SK-N-DZ (cell line): ENCODE measurements at regions not wholly inside any gene's neighbourhood (a gene's known extent, or its start where the extent isn't known, plus 50 kb on each side); places are given as distances from the start of the nearest gene placed in this dataset.

Experiments used
- DNase-seq: peaks from one replicate; pipeline ENCODE4 v3.0.0-alpha.2; 2015; ENCODE audit warnings: low spot score

DNA sequence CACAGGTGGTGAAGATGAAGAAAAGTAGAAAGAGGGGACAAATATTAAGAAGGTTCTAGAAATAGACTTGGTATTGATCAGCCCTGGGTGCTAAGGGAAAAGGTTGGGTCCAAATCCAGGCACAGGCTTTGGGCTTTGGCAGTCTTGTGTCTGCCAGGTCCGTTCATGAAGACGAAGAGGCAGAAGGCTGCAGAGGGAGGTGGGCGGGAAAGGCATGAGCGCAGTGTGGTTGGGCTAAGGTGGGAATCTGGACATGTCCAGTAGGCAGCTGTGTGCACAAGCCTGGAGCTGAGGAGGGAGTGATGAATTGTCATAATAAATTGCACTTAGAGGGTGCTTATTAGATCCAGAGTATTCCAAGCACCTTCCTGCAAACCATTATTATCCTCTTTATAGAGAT, 105.7 kb upstream of the TEX51 start:
- DNase-seq = no peak

DNA sequence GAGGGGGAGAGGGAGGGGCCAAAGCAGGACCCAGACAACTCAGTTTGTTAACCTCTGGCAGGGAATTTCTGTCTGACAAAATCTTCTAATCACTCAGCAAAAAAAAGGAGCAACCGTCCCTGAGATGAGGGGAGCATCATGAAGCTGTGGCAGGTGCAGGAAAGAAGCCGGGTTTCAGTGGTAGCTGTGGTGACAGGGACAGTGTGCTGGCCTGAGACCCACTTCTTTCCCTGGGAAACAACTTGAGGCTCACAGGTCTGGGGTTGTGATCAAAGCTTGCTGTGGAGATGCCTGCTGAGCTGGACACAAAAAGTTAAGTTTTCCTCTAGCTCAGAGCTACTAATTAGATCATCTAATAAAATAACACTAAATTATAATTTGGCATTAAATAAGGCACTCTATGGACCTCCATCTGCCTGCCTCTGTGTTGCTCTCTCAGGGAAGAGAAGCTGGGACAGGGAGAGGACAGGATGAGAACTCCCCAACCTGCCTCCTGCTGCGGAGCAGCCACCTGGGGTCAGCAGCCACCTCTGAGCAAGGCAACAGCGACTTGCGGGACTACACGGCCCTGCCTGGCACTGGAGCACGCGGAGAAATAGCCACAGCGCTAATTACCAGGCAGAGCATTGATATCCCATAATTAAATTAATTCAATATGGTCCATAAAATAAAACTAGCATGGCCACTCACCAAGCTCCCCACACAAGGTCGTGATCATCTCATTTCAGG, 104.6 kb upstream of the TEX51 start:
- DNase-seq = no peak

DNA sequence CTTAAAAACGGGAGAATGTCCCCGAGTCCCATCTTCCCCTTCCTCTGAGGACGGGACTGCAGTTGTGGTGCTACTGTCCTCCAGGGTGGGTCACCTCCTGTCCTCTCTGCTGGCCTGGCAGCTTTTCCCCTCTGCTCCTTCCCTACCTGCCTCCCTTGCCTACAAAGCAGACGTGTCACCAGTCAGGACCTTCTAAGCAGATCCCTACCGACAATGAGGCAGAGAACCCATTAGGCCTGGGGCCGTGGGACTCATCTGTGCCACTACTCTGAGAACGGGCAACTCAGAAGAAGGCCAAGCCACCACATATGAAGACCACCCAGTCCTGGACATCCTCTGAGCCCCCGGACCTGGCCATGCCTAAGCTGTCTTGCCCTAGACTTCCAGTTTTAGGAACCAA, 103.0 kb upstream of the TEX51 start:
- no peak for DNase-seq

DNA sequence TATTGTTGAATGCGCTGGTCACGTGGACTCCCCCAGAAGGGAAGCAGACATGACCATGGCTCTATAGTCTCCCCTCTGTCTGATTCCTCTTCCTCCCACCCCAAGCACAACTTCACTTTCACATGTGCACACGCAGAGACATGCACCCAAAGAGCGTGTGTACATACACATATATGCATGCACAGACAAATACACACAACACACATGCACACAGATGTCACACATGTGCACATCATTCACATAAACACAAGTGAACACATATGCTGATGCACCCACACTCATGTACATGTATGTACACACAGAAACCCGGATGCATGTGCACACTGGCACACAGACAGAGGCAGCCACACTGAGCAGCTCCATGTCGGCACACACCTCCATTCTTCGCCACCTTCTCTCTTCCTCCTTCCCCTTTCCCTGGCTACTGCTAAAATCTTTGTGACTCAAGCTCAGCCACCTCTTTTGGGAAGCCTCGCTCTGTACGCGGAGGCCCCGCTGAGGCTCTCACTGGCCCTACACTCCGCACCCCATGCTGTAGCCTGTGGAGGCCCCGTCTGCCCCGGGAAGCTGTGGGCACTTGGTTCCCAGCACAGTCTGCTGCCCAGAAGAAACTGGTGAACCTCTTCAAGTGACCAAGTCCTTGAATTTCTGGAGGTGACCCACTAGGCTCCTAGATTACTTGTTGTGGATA, 101.6 kb upstream of the TEX51 start:
- DNase-seq = no peak

DNA sequence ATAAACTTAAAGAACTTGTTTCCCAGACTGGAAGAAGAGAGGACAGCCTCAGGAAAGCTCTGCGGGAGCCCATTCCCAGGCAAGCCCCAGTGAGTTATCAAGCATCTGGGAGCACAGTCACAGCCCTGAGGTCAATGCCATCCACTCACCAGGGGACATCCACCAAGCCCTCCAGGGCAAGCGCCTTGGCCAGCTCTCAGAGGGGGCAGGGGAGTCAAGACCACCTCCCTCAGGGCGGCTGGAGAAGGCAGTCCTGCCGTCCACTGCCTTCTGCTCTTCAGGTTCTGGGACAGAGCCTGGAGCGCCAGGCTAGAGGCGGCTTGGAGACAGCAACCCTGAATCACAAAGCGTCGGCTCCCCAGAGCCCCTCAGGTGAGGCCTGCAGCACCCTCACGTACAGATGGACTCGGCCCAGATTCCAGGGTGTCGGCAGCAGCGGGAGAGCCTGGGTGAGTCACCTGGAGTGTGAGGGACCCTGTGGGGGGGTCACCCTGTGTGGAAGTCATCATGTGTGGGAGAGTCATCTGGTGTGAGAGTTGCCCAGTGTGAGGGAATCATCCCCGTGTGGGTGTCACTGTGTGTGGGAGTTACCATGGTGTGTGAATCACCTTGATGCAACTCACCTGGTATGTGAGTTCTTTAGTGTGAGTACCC, 100.9 kb upstream of the TEX51 start:
- DNase-seq = no peak

DNA sequence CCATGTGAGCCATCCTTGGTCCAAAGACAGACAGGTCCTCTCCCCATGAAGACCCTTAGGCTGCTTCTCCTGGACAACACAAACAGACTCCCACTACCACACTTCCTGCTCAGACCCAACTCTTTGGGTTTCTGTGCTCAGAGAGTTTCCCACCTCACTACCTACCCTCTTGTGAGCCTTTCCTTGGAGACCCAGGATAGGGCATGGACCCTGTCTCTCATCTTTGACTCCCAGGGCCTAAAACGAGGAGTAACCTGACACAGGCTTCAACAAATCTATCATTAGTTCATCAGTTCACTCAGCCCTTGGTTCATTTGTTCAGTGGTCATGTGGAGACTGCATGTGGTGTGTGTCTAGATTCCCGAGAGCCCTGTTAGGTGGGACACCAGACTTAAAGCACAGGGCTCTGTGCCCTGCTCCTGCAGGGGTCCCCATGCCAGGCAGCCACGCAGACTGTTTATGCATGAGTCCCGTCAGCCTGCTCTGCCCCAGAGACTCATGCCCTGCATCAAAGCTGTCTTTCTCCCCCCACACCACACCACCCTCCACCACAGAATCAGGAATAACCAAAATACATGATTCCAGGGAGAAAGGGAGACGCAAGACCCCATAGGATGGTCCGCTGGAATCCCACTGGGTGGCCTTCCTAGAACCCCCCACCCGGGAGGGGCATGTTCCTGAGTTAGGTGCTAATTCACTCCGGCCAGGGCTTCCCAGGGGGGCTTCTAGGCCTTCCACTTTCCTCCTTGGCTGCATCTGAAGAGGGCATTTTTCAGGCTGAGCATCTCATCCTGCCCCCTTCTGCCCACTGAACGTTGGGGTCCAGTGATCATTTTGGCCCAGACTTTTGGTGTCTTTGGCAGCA, 100.2 kb upstream of the TEX51 start:
- no peak for DNase-seq

DNA sequence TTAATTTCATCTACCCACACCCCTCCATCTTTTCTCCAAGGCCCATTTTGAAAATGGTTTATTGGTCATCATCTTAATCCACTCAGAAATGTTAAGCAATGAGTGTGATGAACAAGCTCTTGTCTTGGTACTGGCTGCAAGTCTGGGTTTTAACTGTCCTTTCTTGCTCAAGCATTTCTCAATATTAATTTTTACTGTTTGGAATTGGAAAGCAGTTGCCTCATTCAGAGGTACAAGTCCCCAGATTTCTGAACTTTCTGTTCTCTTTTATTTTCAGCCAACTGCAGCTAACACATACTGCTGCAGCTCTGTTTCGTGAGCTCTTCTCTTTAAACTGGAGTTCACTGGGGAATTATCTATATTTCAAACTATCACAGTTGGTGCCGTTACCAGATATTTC, 99.4 kb upstream of the TEX51 start:
- DNase-seq = no peak

DNA sequence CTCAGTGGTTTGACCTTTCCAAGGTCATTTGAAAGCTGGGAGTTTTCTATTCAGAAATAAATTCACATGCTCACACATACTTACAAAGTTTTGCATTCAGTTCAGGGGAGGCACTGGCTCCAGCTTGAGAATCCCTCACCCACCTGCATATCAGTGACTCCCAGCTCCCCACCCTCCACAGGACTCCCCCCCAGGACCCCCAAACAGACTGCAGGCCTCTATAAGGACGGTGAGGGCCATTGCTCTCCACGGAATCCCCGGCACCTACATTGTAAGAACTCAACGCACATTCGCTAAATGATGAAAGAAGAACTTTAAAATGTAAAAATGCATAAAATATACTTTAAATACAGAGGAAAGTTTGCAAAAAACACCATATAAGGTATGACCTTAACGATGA, 97.2 kb upstream of the TEX51 start:
- DNase-seq = no peak

DNA sequence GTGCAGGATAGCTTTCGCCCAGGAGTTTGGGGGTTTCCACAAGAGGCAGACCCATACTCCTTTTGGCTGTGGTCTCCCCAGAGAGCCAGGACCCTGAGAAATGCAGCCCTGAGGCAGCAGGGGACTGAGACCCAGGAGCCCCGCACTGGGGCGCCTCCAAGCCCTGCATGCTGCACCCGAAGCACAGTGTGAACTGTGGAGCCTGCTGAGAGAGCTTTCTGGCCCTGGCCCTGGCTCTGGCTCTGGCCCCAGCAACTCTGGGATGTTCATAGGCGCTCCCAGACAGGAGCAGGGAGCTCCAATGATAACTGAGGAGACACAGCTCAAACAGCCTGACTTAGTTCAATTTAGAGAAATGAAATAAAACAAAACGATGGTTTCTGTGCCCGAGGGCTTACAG, 96.4 kb upstream of the TEX51 start:
- DNase-seq = no peak

DNA sequence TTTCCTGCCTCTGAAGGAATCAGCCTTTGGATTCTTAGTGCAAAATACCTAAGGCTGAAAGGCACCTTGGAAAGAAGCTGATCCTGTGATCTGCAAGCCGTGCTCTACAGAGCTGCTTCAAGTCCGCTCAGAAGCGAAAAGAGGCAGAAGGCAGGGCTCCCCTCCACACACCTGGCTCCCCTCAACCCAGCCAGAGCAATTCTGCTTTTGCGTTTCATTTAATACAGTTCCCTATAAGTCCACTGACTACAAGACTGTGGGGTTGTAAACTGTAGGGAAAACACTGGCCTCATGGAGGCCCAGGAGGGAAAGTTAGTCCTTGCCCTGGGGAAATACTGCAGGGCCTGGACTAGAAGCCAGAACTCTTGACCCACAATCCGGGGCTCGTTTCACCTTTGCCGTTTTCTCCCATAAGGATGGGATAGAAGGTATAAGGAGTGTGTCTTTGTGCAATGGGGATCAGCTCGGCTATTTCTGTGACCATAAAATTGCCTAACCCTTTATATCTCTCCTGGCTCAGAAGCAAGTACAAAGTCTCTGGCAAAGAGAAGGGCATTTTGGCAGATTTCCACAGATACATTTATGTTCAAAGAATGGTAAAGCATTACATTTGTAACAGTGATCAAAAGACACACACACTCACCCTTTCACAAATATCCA, 95.8 kb upstream of the TEX51 start:
- DNase-seq = no peak

DNA sequence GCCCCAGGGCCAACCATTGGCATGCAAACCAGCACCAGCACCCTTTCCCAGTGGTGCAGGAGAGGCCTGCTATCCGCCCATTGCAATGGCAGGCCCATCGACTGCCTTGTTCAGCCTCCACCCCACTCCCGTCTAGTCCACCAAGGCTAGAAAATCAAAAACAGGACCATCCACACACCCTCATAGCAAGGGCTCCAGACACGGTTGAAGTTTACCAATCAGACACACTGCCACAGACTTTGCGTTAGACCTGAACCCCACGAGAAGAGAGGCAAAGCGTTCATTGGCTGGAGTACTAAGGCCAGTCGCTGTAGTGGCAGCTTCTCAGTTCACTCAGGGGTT, 95.3 kb upstream of the TEX51 start:
- no peak for DNase-seq

DNA sequence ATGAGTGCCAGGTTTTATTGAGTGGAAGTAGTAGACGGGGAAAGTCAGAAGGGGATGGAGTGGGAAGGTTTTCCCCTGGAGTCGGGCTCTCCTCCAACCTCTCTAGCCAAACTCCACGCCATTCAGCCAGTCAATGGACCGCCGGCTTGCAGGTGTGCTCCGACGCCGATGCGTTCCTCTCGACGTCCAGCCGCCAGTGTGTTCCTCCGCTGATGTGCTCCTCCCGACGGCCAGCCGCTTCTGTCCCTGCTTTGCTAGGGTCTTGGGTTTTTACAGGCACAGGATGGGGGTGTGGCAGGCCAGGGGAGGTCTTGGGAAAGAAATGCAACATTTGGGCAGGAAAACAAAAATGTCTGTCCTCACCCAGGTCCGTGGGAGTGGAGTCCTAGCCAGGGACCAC, 94.3 kb upstream of the TEX51 start:
- DNase-seq = no peak

DNA sequence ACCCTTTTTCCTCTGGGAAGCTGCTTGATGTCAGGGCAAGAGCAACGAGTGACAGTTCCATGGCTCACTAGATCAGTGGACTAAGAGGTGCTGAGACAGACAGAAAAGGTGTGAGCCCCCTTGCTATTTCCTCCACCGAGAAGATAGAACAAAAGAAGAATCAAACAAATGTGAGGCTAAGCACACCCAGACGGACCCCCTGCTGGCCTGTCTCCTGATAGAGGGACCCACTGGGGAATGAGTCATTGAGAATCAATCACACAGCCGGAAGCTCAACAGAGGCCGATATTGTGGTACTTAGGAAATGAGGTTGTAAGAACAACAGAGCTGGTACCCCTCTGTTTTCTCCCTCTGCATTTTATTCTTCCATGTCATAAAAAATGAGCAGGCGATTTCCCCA, 89.8 kb upstream of the TEX51 start:
- DNase-seq = no peak

DNA sequence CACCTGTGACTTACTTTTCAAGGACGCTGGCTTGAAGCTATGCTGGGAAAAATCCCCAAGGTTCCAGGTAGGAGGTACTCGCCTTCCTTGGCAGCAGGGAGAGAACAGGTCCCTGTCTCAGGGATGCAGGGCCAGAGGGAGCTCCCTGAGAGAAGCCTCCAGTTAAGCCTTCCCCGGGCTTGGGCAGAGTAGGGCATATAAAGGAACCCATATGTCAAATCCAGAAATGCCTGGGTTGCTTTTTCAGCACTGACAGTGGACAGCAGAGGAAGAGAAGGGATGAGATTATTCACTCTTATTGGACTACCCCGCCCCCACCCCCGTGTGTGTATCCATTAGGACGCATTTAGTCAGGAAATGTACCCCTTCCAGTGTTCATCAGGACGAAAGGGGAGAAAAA, 89.3 kb upstream of the TEX51 start:
- no peak for DNase-seq

DNA sequence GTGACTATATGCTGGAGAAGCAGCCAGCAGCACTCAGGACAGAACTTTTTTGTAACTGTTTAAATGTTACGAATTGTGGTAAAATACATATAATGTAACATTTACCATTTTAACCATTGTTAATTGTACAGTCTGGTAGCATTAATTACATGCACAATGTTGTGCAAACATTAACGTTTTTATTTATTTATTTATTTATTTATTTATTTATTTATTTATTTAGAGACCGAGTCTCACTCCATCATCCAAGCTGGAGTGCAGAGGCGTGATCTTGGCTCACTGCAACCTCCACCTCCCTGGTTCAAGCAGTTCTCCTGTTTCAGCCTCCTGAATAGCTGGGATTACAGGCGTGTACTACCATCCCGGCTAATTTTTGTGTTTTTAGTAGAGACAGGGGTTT, 88.7 kb upstream of the TEX51 start:
- DNase-seq = no peak

DNA sequence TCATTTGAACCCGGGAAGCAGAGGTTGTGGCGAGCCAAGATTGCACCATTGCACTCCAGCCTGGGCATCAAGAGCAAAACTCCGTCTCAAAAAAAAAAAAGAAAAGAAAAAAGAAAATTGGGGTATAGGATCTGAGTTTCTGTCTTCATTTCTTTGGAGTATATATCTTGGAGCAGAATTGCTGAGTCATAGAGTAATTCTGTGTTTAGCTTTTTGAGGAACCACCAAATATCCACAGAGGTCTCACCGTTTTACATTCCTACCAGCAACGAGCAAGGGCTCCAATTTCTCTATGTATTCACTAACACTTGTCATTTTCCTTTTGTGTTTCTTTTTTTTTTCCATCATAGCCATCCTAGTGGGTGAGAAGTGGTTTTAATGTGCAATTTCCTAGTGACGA, 87.6 kb upstream of the TEX51 start:
- DNase-seq = no peak

DNA sequence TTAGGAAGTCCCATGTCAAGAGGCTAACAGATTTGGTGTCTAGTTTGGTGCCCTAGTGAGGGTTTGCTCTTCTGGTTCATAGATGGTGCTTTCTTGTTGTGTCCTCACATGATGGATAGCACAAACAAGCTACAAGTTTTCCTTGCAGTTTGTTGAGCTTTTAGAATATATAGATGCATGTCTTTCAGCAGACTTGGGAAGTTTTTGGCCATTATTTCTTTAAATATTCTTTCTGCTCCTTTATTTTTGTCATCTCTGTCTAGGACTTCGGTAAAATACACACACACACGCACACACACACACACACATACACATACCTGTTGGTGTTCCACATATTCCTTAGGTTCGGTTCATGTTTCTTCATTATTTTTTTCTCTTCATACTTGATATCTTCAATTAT, 81.5 kb upstream of the TEX51 start:
- no peak for DNase-seq

DNA sequence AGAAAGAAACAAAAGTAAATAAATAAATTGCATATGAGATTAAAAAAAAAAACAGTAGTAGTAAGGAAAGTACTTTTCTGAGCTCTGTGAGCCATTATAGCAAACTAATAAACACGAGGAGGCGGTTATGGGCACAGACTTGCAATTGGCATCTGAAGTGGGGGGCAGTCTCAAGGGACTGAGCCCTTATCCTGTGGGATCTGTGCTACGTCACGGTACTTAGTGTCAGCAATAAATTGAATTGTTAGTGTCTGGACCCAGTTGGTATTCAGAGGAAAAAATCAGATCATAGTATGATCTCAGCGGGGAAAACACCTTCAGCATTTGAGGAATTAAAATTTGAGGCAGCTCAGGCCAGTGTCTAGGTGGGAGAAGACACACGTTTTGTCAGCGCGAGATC, 76.6 kb upstream of the TEX51 start:
- DNase-seq = no peak

DNA sequence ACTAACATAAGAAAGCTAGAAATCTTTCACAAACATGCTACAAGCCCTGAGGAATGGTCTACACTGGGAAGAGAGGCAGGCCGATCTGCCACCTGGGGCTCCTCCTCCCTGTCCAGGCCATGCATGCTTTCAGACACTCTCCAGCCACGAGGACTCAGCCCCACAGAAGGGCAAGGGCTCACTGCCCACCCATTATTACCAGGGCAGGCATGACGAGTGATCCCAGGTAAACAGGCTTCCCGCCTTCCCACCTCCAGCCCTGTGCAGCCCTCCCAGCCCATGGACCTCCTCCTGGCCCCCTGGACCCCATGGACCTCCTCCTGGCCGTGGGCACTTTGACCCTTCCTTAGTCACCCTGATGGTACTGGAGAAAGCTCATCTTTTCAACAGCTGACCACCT, 75.8 kb upstream of the TEX51 start:
- DNase-seq = no peak

DNA sequence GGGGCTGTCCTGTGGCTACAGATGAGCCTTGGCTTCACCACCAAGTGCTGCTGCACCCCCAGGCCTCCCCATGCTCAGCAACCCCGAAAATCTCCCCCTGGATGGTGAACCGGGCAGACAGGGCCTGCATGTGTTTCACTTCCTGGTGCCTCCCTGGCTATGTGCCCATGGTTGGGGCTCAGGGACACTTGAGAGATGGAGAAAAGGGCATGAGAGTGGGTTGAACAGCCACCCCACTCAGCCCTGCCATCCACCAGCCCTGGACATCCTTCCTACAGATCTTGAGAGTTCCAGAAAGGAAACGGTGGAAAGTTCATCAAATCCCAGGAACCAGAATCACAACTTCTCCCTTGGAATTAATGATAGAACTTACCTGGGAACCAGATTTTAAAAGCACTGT, 74.7 kb upstream of the TEX51 start:
- no peak for DNase-seq

DNA sequence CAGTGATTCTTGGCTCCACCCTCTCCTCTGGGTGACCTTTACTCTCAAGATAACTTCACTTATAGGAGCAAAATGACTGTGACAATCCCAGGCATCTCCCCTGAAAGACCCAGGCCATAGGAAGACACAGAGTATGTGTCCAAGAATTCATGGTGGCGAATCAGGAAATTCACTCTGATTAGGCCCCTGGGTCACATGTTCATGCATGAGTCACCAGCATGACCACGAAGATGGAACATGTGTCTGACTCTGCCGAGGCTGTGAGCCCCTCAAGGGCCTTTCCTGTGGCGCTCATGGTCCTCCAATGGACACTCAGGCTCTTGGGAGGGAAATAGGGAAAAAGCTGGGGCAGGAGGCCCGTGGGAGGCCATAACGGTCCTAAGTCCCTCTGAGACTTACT, 74.0 kb upstream of the TEX51 start:
- no peak for DNase-seq

DNA sequence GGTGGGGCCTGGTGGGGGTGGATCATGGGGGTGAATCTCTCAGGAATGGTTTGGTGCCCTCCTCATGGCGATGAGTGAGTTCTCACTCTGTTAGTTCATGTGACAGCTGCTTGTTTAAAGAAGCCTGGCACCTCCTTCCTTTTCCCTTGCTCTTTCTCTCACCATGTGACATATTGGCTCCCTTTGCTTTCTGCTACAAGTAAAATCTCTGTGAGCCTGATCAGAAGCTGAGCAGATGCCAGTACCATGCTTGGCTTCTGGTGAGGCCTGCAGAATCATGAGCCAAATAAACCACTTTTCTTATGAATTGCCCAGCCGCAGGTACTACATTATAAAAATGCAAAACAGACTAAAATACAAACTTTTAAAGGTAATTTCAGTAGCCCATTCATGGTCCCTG, 73.4 kb upstream of the TEX51 start:
- no peak for DNase-seq
